ENCODE measurements at regions not wholly inside any gene's neighbourhood (a gene's known extent, or its start where the extent isn't known, plus 50 kb on each side); places are given as distances from the start of the nearest gene placed in this dataset.

DNA sequence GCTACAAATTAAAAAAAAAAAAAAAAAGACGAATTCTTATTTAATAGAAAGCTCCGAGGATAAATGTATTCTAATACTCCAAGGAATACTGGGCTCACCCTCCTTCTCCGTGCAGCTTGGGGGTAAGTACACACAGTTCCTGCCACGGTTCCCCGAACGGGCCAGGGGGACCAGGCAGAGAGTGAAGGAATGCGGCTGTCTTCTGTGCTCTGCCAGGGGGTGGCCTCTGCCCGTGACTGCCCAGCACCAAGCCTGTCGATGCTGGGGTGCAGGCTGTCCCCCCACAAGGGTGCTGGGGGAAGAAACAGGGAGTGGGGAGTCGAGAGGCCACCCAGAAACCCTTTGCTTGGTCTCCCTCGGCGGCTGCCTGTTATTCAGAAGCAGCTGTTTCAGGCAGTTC, 410.1 kb upstream of the IRX1 start:
- Histone ChIP-seq H3K9me3 (ENCODE audit: control insufficient read depth in 2 of 3, insufficient read depth in 1 of 3, low read length in 3 of 3) (no peaks in the 10 kb centered on the region), H3K36me3 (ENCODE audit: control insufficient read depth in 2 of 3, insufficient read depth in 3 of 3, low read length in 3 of 3) (no peaks in the 10 kb centered on the region), H3K4me3 (ENCODE audit: low read length in 3 of 3) (no peak overlapping the region), H3K9ac (ENCODE audit: low read length in 3 of 3) (no peak overlapping the region), H3K4me1 (ENCODE audit: control insufficient read depth in 2 of 3, insufficient read depth in 2 of 3, low read depth in 1 of 3, low read length in 3 of 3) (no peaks in the 10 kb centered on the region), H3K27me3 (ENCODE audit: control insufficient read depth, insufficient read depth, low read length) (peaks cover 19% of the 10 kb centered on the region), H3K27ac (ENCODE audit: low read depth in 2 of 2, low read length in 2 of 2) (no peak overlapping the region)
- intact Hi-C loops (cut with DNase I): no loop called here
- DNase-seq: no peak
- FAIRE-seq: no peak
- TF ChIP-seq, protein P1, sequence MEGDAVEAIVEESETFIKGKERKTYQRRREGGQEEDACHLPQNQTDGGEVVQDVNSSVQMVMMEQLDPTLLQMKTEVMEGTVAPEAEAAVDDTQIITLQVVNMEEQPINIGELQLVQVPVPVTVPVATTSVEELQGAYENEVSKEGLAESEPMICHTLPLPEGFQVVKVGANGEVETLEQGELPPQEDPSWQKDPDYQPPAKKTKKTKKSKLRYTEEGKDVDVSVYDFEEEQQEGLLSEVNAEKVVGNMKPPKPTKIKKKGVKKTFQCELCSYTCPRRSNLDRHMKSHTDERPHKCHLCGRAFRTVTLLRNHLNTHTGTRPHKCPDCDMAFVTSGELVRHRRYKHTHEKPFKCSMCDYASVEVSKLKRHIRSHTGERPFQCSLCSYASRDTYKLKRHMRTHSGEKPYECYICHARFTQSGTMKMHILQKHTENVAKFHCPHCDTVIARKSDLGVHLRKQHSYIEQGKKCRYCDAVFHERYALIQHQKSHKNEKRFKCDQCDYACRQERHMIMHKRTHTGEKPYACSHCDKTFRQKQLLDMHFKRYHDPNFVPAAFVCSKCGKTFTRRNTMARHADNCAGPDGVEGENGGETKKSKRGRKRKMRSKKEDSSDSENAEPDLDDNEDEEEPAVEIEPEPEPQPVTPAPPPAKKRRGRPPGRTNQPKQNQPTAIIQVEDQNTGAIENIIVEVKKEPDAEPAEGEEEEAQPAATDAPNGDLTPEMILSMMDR (IDR thresholded peaks at IDR 0.05; ENCODE audit: borderline replicate concordance, extremely low read depth, insufficient read depth): no peak

DNA sequence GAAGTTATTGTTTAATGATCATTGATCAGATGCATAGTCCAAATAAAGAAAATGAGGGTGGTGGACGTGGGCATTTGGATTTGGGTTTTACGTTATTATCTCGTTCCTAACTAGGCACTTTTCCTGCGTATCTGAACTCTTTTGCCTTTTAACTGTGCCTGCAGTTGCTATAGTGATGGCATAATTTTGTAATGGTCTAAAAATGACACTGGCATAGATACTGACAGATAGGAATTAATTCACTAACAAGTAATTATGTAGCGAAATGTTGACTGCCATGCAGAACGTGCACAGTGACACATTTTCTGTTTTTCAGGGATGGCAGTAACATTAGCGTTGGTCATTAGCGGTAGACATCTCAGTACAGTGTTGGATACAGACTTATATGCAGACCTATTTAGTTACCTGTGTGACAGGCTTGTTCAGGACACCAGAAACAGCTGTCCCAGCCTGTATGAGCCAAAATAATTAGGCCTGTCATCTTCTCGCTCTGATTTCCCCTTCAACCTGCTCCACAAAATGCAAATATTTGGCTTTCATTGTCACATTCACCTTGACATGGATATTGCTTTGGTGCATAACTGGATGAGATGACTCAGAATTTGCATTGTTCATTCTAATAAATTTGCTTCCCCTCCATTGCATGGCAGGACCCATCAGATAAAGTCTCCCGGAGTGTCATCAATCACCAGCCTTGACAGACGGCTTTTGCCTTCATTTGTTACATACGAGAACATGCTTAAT, 413.3 kb upstream of the IRX1 start:
- intact Hi-C loops (cut with DNase I): no loop called here
- TF ChIP-seq, protein P1 (IDR thresholded peaks at IDR 0.05; ENCODE audit: borderline replicate concordance, extremely low read depth, insufficient read depth): no peak
- peaks cover 19% of the 10 kb centered on the region for H3K27me3 ChIP-seq (ENCODE audit: control insufficient read depth, insufficient read depth, low read length)
- H3K27ac ChIP-seq (ENCODE audit: low read depth in 2 of 2, low read length in 2 of 2): no peak overlapping the region
- no peaks in the 10 kb centered on the region for H3K4me1 ChIP-seq (ENCODE audit: control insufficient read depth in 2 of 3, insufficient read depth in 2 of 3, low read depth in 1 of 3, low read length in 3 of 3)
- FAIRE-seq (no peak), DNase-seq (no peak)
- H3K4me3 ChIP-seq (ENCODE audit: low read length in 3 of 3): no peak overlapping the region
- H3K9me3 ChIP-seq (ENCODE audit: control insufficient read depth in 2 of 3, insufficient read depth in 1 of 3, low read length in 3 of 3): no peaks in the 10 kb centered on the region
- no peak overlapping the region for H3K9ac ChIP-seq (ENCODE audit: low read length in 3 of 3)
- no peaks in the 10 kb centered on the region for H3K36me3 ChIP-seq (ENCODE audit: control insufficient read depth in 2 of 3, insufficient read depth in 3 of 3, low read length in 3 of 3)

DNA sequence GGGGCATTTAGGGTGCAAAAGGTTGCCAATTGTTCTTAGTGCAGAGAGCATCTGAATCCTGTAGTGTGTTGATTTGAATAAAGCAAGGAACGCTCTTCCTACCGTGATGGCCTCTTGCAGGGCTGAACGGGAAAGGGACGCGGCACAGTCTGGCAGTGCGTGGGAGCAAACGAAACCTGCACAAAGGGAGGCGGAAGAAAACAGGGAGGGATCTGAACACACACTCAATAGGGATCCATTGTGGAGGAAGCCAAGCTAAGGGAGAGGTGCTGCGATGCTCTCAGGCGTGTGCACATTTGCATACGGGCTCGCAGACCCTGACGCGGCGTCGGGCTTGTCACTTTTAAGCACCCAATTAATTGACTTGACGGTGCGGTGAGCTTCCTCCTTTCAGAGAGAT, 414.0 kb upstream of the IRX1 start:
- FAIRE-seq (no peak), DNase-seq (peak in 2 of 5 donors; percentile 8 to 22)
- no peaks in the 10 kb centered on the region for H3K36me3 ChIP-seq (ENCODE audit: control insufficient read depth in 2 of 3, insufficient read depth in 3 of 3, low read length in 3 of 3)
- TF ChIP-seq, protein P1 (IDR thresholded peaks at IDR 0.05; ENCODE audit: borderline replicate concordance, extremely low read depth, insufficient read depth): no peak
- no peaks in the 10 kb centered on the region for H3K4me1 ChIP-seq (ENCODE audit: control insufficient read depth in 2 of 3, insufficient read depth in 2 of 3, low read depth in 1 of 3, low read length in 3 of 3)
- no peak overlapping the region for H3K9ac ChIP-seq (ENCODE audit: low read length in 3 of 3)
- peaks cover 13% of the 10 kb centered on the region for H3K27me3 ChIP-seq (ENCODE audit: control insufficient read depth, insufficient read depth, low read length)
- H3K4me3 ChIP-seq (ENCODE audit: low read length in 3 of 3): no peak overlapping the region
- intact Hi-C loops (cut with DNase I): no loop called here
- H3K27ac ChIP-seq (ENCODE audit: low read depth in 2 of 2, low read length in 2 of 2): no peak overlapping the region
- no peaks in the 10 kb centered on the region for H3K9me3 ChIP-seq (ENCODE audit: control insufficient read depth in 2 of 3, insufficient read depth in 1 of 3, low read length in 3 of 3)

DNA sequence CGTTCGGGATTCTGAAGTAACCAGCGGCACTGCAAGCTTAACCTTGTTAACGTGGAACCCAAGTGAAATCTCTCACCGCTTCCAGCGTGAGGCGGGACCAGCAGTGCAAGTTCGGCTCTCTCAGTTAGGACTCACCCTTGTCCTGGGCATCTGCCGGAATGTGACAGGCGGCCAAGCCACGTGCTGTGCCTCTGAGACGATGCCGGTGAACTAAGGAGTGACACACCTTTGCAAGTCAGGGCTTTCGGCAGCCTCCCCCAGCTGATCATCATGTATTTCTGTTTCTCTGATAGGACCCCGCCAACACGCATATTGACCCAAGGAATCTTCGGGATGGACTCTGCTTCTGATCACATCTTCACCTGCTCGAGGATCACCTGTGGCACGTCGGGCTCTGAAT, 415.0 kb upstream of the IRX1 start:
- no peaks in the 10 kb centered on the region for H3K36me3 ChIP-seq (ENCODE audit: control insufficient read depth in 2 of 3, insufficient read depth in 3 of 3, low read length in 3 of 3)
- TF ChIP-seq, protein P1 (IDR thresholded peaks at IDR 0.05; ENCODE audit: borderline replicate concordance, extremely low read depth, insufficient read depth): no peak
- intact Hi-C loops (cut with DNase I): no loop called here
- H3K27me3 ChIP-seq (ENCODE audit: control insufficient read depth, insufficient read depth, low read length): peaks cover 9% of the 10 kb centered on the region
- H3K4me3 ChIP-seq (ENCODE audit: low read length in 3 of 3): no peak overlapping the region
- DNase-seq (no peak), FAIRE-seq (no peak)
- no peaks in the 10 kb centered on the region for H3K9me3 ChIP-seq (ENCODE audit: control insufficient read depth in 2 of 3, insufficient read depth in 1 of 3, low read length in 3 of 3)
- no peak overlapping the region for H3K9ac ChIP-seq (ENCODE audit: low read length in 3 of 3)
- no peaks in the 10 kb centered on the region for H3K4me1 ChIP-seq (ENCODE audit: control insufficient read depth in 2 of 3, insufficient read depth in 2 of 3, low read depth in 1 of 3, low read length in 3 of 3)
- no peak overlapping the region for H3K27ac ChIP-seq (ENCODE audit: low read depth in 2 of 2, low read length in 2 of 2)
